H9 (cell line): ENCODE measurements at regions not wholly inside any gene's neighbourhood (a gene's known extent, or its start where the extent isn't known, plus 50 kb on each side); places are given as distances from the start of the nearest gene placed in this dataset.

Source experiments
- DNase-seq: peaks from one replicate; pipeline ENCODE4 v3.0.0-alpha.2; 2017
- H2AFZ ChIP-seq: one replicate; pipeline ENCODE4 v1.6.1; 2013; ENCODE audit warnings: mild to moderate bottlenecking, low read length, control low read depth, moderate library complexity
- H2AK5ac ChIP-seq: 2 replicates; pipeline ENCODE4 v1.6.1; 2013; ENCODE audit warnings: low read length, control low read depth, mixed read lengths; ENCODE audit not compliant: insufficient read length
- H2BK120ac ChIP-seq: one replicate; pipeline ENCODE4 v1.6.1; 2013; ENCODE audit warnings: low read depth, mild to moderate bottlenecking, low read length, control low read depth, inconsistent platforms; ENCODE audit not compliant: poor library complexity, severe bottlenecking
- H2BK12ac ChIP-seq: 2 replicates; pipeline ENCODE4 v1.6.1; 2013; ENCODE audit warnings: low read length, control low read depth, mixed read lengths, low read depth; ENCODE audit not compliant: insufficient read length
- H2BK15ac ChIP-seq: 2 replicates; pipeline ENCODE4 v1.6.1; 2013; ENCODE audit warnings: low read depth, low read length, control low read depth
- H2BK20ac ChIP-seq: one replicate; pipeline ENCODE4 v1.6.1; 2013; ENCODE audit warnings: low read depth, mild to moderate bottlenecking, low read length, control low read depth, inconsistent platforms; ENCODE audit not compliant: poor library complexity, severe bottlenecking
- H2BK5ac ChIP-seq: 2 replicates; pipeline ENCODE4 v1.6.1; 2013; ENCODE audit warnings: low read length, control low read depth, mixed read lengths; ENCODE audit not compliant: insufficient read length
- H3K14ac ChIP-seq: 2 replicates; pipeline ENCODE4 v1.6.1; 2013; ENCODE audit warnings: low read length, control low read depth; ENCODE audit not compliant: insufficient read depth
- H3K18ac ChIP-seq: 2 replicates; pipeline ENCODE4 v1.6.1; 2013; ENCODE audit warnings: low read depth, mild to moderate bottlenecking, mixed read lengths, low read length, control low read depth; ENCODE audit not compliant: insufficient read length
- H3K23ac ChIP-seq: 2 replicates; pipeline ENCODE4 v1.6.1; 2013; ENCODE audit warnings: low read length, control low read depth, mixed read lengths, low read depth; ENCODE audit not compliant: insufficient read length
- H3K23me2 ChIP-seq: 2 replicates; pipeline ENCODE4 v1.6.1; 2013; ENCODE audit warnings: low read depth, mild to moderate bottlenecking, mixed read lengths, low read length, control low read depth; ENCODE audit not compliant: insufficient read length, poor library complexity, severe bottlenecking
- H3K27ac ChIP-seq: 2 replicates; pipeline ENCODE4 v1.5.1; 2013; ENCODE audit warnings: low read length, control low read depth, mixed read lengths, low read depth; ENCODE audit not compliant: insufficient read length
- H3K27me3 ChIP-seq: 2 replicates; pipeline ENCODE4 v1.6.1; 2013; ENCODE audit warnings: low read length, control low read depth, inconsistent platforms; ENCODE audit not compliant: insufficient read depth
- H3K4ac ChIP-seq: 2 replicates; pipeline ENCODE4 v1.6.1; 2013; ENCODE audit warnings: low read depth, mild to moderate bottlenecking, control low read depth, inconsistent platforms, low read length, moderate library complexity
- H3K4me1 ChIP-seq: 2 replicates; pipeline ENCODE4 v1.6.1; 2013; ENCODE audit warnings: low read length, control low read depth, inconsistent platforms; ENCODE audit not compliant: insufficient read depth
- H3K4me2 ChIP-seq: 2 replicates; pipeline ENCODE4 v1.6.1; 2013; ENCODE audit warnings: low read length, control low read depth, mixed read lengths; ENCODE audit not compliant: insufficient read length, insufficient read depth
- H3K56ac ChIP-seq: 2 replicates; pipeline ENCODE4 v1.6.1; 2013; ENCODE audit warnings: low read depth, mild to moderate bottlenecking, mixed read lengths, low read length, control low read depth; ENCODE audit not compliant: insufficient read length
- H3K79me1 ChIP-seq: 2 replicates; pipeline ENCODE4 v1.6.1; 2013; ENCODE audit warnings: low read depth, mild to moderate bottlenecking, moderate library complexity, low read length, control low read depth, inconsistent platforms; ENCODE audit not compliant: insufficient read depth, poor library complexity, severe bottlenecking
- H3K79me2 ChIP-seq: 2 replicates; pipeline ENCODE4 v1.6.1; 2013; ENCODE audit warnings: low read length, control low read depth, inconsistent platforms; ENCODE audit not compliant: insufficient read depth
- H3K9ac ChIP-seq: 2 replicates; pipeline ENCODE4 v1.6.1; 2013; ENCODE audit warnings: low read length, control low read depth, mixed read lengths; ENCODE audit not compliant: insufficient read length; ENCODE audit errors: extremely low read depth
- H3K9me3 ChIP-seq: one replicate; pipeline ENCODE4 v1.6.1; 2013; ENCODE audit warnings: low read depth, low read length, inconsistent platforms; ENCODE audit not compliant: control insufficient read depth
- H3T11ph ChIP-seq: one replicate; pipeline ENCODE4 v1.6.1; 2013; ENCODE audit warnings: mild to moderate bottlenecking, low read length, control low read depth, inconsistent platforms
- H4K20me1 ChIP-seq: one replicate; pipeline ENCODE4 v1.6.1; 2013; ENCODE audit not compliant: control insufficient read depth, insufficient read length, insufficient read depth
- H4K5ac ChIP-seq: 2 replicates; pipeline ENCODE4 v1.6.1; 2013; ENCODE audit warnings: low read depth, mild to moderate bottlenecking, mixed read lengths, low read length, control low read depth; ENCODE audit not compliant: insufficient read length
- H4K8ac ChIP-seq: replicated peaks from 2 replicates; pipeline ENCODE4 v1.6.1; 2013; ENCODE audit warnings: low read length, control low read depth, mixed read lengths, low read depth; ENCODE audit not compliant: insufficient read length
- H4K91ac ChIP-seq: 2 replicates; pipeline ENCODE4 v1.6.1; 2013; ENCODE audit warnings: low read depth, mild to moderate bottlenecking, moderate library complexity, mixed read lengths, low read length, control low read depth; ENCODE audit not compliant: insufficient read length
- H3K27ac Mint-ChIP-seq, 3 experiments: 2 replicates in 2 of 3; 3 replicates in 1 of 3; pipeline ENCODE4 v1.8.0; 2020 to 2021; ENCODE audit warnings: mixed read lengths in 3 of 3, mild to moderate bottlenecking in 1 of 3, moderate library complexity in 1 of 3
- H3K27me3 Mint-ChIP-seq: 2 replicates; pipeline ENCODE4 v1.8.0; 2021; ENCODE audit warnings: low read depth, mild to moderate bottlenecking, moderate library complexity, mixed read lengths
- H3K36me3 Mint-ChIP-seq, 3 experiments: 2 replicates in 2 of 3; 3 replicates in 1 of 3; pipeline ENCODE4 v1.8.0; 2020 to 2021; ENCODE audit warnings: low read depth in 3 of 3, mixed read lengths in 3 of 3; ENCODE audit not compliant: insufficient read depth in 1 of 3
- H3K4me1 Mint-ChIP-seq, 2 experiments: 2 replicates each; pipeline ENCODE4 v1.8.0; 2020; ENCODE audit warnings: mixed read lengths in 2 of 2
- H3K4me3 Mint-ChIP-seq, 2 experiments: 2 replicates in 1 of 2; 3 replicates in 1 of 2; pipeline ENCODE4 v1.8.0; 2020 to 2021; ENCODE audit warnings: mild to moderate bottlenecking in 2 of 2, mixed read lengths in 2 of 2, moderate library complexity in 1 of 2
- H3K9me3 Mint-ChIP-seq, 2 experiments: 2 replicates in 1 of 2; 3 replicates in 1 of 2; pipeline ENCODE4 v1.8.0; 2020; ENCODE audit warnings: mild to moderate bottlenecking in 2 of 2, mixed read lengths in 2 of 2, moderate library complexity in 1 of 2
- CTCF ChIP-seq: fragments of 200-600 bp; sonication (generic); conservative IDR thresholded peaks from 3 replicates; pipeline ENCODE4 v1.8.0; 2021; ENCODE audit warnings: antibody characterized with exemption, mild to moderate bottlenecking
- WGBS: extraction: QIAGEN DNeasy Blood & Tissue Kit; methylation state at CpG from one replicate; pipeline ENCODE4 v1.1.7; 2013; ENCODE audit warnings: missing lambda C conversion rate, low lambda C conversion rate, mixed read lengths; ENCODE audit not compliant: insufficient read length; ENCODE audit errors: extremely low coverage; 5-methylcytosine and 5-hydroxymethylcytosine counted together

DNA sequence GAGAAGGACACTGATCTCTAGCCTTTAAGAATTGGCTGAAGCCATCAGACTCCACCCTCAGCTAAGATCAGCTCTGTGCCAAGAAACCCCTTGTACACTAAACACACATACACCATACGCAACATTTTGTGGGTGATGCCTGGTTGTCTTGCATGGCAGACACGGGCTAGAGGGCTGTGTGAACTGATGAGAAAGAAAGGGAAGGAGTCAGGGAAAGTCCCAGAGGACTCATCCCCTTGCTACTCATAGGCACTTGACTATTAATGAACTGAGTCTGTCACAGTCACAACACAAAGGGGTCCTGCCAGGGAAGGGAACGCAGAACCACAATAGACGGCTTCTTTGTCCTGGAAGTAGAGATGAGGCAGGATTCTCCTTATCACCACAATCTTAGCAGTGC, 80.8 kb downstream of the EMP1 start:
- DNase-seq = no peak
- Histone ChIP-seq H4K20me1 (no peaks in the 10 kb centered on the region), H3K23me2 (no peaks in the 10 kb centered on the region), H3K27me3 (no peaks in the 10 kb centered on the region), H3K23ac (no peak overlapping the region), H2AFZ (no peak overlapping the region), H3K27ac (no peak overlapping the region), H2BK5ac (no peak overlapping the region), H3K4me2 (no peak overlapping the region), H3K4ac (no peak overlapping the region), H3K79me1 (no peaks in the 10 kb centered on the region), H3K79me2 (no peaks in the 10 kb centered on the region), H4K8ac (no peak overlapping the region), H4K5ac (no peak overlapping the region), H2AK5ac (no peak overlapping the region), H3K9me3 (no peaks in the 10 kb centered on the region), H3T11ph (no peak overlapping the region), H2BK20ac (no peak overlapping the region), H3K14ac (no peak overlapping the region), H3K4me1 (no peaks in the 10 kb centered on the region; the same call in 1 of the 2 replicates), H4K91ac (no peak overlapping the region), H3K18ac (no peak overlapping the region), H3K9ac (no peak overlapping the region), H2BK15ac (no peak overlapping the region), H2BK12ac (no peak overlapping the region), H2BK120ac (no peak overlapping the region), H3K56ac (no peak overlapping the region)
- Mint-ChIP-seq H3K4me3 (no peak overlapping the region), H3K4me1 (peaks cover 18 to 26% of the 10 kb centered on the region in 2 experiments), H3K36me3 (no peaks in the 10 kb centered on the region), H3K27ac (no peak overlapping the region), H3K9me3 (no peaks in the 10 kb centered on the region), H3K27me3 (peaks cover 1% of the 10 kb centered on the region; the same call in 1 of the 2 replicates)
- no peak for TF ChIP-seq CTCF
- WGBS = no CpG with 5 or more reads among the region's 4 CpGs
